ENCODE measurements at regions not wholly inside any gene's neighbourhood (a gene's known extent, or its start where the extent isn't known, plus 50 kb on each side); places are given as distances from the start of the nearest gene placed in this dataset.

DNA sequence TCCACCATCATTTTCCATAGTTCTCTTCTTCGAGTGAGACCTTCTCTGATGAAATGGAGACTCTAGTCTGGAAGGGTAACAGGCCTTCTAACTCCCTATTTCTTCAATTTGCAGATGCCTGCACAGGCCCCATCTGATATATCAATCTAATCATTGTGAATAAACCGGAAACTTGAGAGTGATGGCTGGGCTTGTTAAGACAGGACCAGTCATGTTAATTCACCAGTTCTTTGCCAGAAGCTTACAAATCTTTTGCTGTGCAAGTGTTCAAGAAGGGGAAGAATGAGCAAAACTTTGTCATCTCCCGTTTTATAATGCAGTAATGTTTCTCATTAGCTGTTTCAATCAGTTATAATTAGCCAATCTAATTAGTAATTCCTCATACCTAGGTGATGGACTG, 1561.3 kb upstream of the GOT2 start:
- Histone ChIP-seq H3K9ac (ENCODE audit: low read length in 3 of 3) (no peak overlapping the region), H3K4me3 (ENCODE audit: low read length in 3 of 3) (no peak overlapping the region), H3K27ac (ENCODE audit: low read depth in 2 of 2, low read length in 2 of 2) (no peak overlapping the region), H3K4me1 (ENCODE audit: control insufficient read depth in 2 of 3, insufficient read depth in 2 of 3, low read depth in 1 of 3, low read length in 3 of 3) (no peaks in the 10 kb centered on the region), H3K36me3 (ENCODE audit: control insufficient read depth in 2 of 3, insufficient read depth in 3 of 3, low read length in 3 of 3) (no peaks in the 10 kb centered on the region), H3K27me3 (ENCODE audit: control insufficient read depth, insufficient read depth, low read length) (no peaks in the 10 kb centered on the region), H3K9me3 (ENCODE audit: control insufficient read depth in 2 of 3, insufficient read depth in 1 of 3, low read length in 3 of 3) (no peaks in the 10 kb centered on the region)
- no peak for FAIRE-seq
- intact Hi-C loops (cut with DNase I), result no loop called here
- no peak for DNase-seq
- TF ChIP-seq, protein P1, sequence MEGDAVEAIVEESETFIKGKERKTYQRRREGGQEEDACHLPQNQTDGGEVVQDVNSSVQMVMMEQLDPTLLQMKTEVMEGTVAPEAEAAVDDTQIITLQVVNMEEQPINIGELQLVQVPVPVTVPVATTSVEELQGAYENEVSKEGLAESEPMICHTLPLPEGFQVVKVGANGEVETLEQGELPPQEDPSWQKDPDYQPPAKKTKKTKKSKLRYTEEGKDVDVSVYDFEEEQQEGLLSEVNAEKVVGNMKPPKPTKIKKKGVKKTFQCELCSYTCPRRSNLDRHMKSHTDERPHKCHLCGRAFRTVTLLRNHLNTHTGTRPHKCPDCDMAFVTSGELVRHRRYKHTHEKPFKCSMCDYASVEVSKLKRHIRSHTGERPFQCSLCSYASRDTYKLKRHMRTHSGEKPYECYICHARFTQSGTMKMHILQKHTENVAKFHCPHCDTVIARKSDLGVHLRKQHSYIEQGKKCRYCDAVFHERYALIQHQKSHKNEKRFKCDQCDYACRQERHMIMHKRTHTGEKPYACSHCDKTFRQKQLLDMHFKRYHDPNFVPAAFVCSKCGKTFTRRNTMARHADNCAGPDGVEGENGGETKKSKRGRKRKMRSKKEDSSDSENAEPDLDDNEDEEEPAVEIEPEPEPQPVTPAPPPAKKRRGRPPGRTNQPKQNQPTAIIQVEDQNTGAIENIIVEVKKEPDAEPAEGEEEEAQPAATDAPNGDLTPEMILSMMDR (IDR thresholded peaks at IDR 0.05; ENCODE audit: borderline replicate concordance, extremely low read depth, insufficient read depth), result no peak

DNA sequence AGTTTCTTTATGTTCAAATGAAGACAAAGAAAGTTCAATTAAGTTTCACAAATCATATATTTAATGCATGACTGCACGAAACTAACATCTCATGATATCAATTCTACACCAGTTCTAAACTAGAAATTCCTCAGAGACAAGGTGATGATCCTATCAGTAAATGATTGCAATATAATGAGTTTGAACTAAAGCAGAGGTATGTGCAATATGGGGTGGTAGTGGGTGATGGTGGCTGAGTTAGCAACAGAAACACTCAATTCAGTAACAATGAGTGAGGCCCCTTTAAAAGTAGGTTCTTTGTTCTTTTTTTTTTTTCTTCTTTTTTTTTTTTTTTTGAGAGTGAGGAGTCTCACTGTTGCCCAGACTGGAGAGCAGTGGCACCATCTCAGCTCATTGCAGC, 1551.7 kb upstream of the GOT2 start:
- Histone ChIP-seq H3K9me3 (ENCODE audit: control insufficient read depth in 2 of 3, insufficient read depth in 1 of 3, low read length in 3 of 3) (no peaks in the 10 kb centered on the region), H3K9ac (ENCODE audit: low read length in 3 of 3) (no peak overlapping the region), H3K36me3 (ENCODE audit: control insufficient read depth in 2 of 3, insufficient read depth in 3 of 3, low read length in 3 of 3) (no peaks in the 10 kb centered on the region), H3K27ac (ENCODE audit: low read depth in 2 of 2, low read length in 2 of 2) (no peak overlapping the region), H3K4me3 (ENCODE audit: low read length in 3 of 3) (no peak overlapping the region), H3K4me1 (ENCODE audit: control insufficient read depth in 2 of 3, insufficient read depth in 2 of 3, low read depth in 1 of 3, low read length in 3 of 3) (no peaks in the 10 kb centered on the region), H3K27me3 (ENCODE audit: control insufficient read depth, insufficient read depth, low read length) (no peaks in the 10 kb centered on the region)
- TF ChIP-seq, protein P1 (IDR thresholded peaks at IDR 0.05; ENCODE audit: borderline replicate concordance, extremely low read depth, insufficient read depth), result no peak
- intact Hi-C loops (cut with DNase I), result no loop called here
- DNase-seq (no peak), FAIRE-seq (no peak)

DNA sequence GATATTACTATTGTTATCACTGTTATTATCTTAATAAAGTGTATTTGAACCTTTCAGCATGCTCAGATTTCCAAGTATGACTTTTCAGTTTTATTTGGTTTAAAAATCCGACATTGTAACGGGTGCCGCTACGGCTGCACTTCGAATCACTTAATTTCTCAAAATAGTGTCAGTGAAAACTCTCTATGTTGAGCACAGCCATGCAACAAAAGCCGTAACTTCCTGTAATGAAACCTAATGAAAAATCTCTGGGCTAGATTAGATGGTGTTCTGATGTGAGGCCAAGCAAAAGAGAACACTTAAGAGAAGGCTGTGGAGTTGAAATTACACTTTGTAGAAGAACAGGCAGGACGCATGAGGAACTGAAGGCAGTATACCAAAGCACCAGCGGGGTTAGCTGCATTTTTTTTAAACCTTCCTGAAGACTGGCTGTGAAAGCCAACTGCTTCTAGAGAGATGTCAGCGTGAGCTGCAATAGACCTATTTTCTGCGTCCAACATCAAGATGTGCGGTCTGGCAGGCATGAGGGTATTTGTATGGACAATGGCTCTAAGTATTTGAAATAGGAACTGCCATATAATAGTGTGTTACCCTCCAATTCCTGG, 1545.0 kb upstream of the GOT2 start:
- Histone ChIP-seq H3K4me3 (ENCODE audit: low read length in 3 of 3) (no peak overlapping the region), H3K36me3 (ENCODE audit: control insufficient read depth in 2 of 3, insufficient read depth in 3 of 3, low read length in 3 of 3) (no peaks in the 10 kb centered on the region), H3K4me1 (ENCODE audit: control insufficient read depth in 2 of 3, insufficient read depth in 2 of 3, low read depth in 1 of 3, low read length in 3 of 3) (no peaks in the 10 kb centered on the region), H3K27ac (ENCODE audit: low read depth in 2 of 2, low read length in 2 of 2) (no peak overlapping the region), H3K9ac (ENCODE audit: low read length in 3 of 3) (no peak overlapping the region), H3K27me3 (ENCODE audit: control insufficient read depth, insufficient read depth, low read length) (no peaks in the 10 kb centered on the region), H3K9me3 (ENCODE audit: control insufficient read depth in 2 of 3, insufficient read depth in 1 of 3, low read length in 3 of 3) (no peaks in the 10 kb centered on the region)
- intact Hi-C loops (cut with DNase I), result no loop called here
- TF ChIP-seq, protein P1 (IDR thresholded peaks at IDR 0.05; ENCODE audit: borderline replicate concordance, extremely low read depth, insufficient read depth), result no peak
- FAIRE-seq, result no peak
- DNase-seq, result no peak

Measured in kidney (tissue), 13 donors.